PC-9 (cell line): ENCODE measurements at regions not wholly inside any gene's neighbourhood (a gene's known extent, or its start where the extent isn't known, plus 50 kb on each side); places are given as distances from the start of the nearest gene placed in this dataset.

ENCODE experiments used
- CTCF ChIP-seq: fragments of 200-600 bp; sonication (generic); conservative IDR thresholded peaks from 2 replicates; pipeline ENCODE4 v1.6.1; 2017; ENCODE audit warnings: mixed run types, antibody characterized with exemption, mild to moderate bottlenecking, moderate library complexity
- EZH2 ChIP-seq: fragments of 200-600 bp; sonication (generic); IDR thresholded peaks from 2 replicates; pipeline ENCODE4 v1.8.0; 2017; ENCODE audit warnings: antibody characterized with exemption, low read depth

DNA sequence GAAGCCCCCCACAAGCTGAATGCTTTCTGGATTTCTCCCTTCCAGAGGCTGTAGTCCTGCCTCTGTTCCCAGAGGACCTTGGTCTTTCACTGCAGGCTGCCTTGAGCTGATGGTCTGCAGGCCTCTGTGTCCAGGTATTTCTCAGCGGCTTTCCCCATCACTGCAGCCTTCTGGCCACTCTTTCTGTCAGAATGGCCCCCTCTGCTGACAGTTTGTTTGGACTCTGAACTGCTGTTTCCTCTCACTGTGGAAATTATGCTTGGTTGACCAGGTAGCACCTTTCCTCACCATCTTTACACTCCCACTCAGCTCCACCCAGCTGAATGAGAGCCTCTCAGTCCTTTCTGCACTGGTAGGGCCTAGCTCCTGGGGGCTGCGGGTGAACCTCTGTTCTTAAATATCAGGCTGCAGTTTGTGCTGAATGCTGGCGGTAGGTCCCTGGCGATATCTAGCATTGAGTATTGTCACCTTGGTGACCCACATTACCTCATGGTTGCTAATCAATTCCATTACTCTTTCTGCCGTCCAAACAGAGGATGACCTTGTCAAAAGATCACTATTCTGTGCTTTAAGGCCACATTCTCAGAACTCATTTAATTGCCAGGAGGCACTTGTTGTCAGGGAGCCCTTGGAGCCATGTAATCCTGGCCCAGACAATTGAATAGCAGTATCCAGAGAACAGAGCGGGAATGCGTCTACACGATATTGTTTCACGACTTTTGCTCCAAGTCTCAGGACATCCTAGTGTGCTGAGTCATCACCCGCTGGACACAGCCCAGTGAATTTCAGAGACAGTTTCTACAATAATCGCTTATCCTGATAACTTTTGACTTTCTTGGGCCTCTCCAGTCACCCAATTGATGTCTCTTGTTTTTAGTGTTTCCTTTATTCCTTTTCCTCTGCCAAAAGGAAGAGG is 230.2 kb downstream of the TENT4A start:
- TF ChIP-seq CTCF (no peak), EZH2 (no peak)
